Cardiac muscle cell (in vitro differentiated cells and primary cell): ENCODE measurements at regions not wholly inside any gene's neighbourhood (a gene's known extent, or its start where the extent isn't known, plus 50 kb on each side); places are given as distances from the start of the nearest gene placed in this dataset.
A peak's percentile ranks its signal among the peaks of the same experiment; 100 is the strongest.

Experiments
- DNase-seq, 2 donors: peaks; one replicate each; pipeline versions ENCODE4 v3.0.0 to v3.0.0-alpha.2; 2010 to 2017; ENCODE audit warnings: low read depth in 1 of 2, low spot score in 1 of 2
- H3K27ac ChIP-seq: fragments of 200-600 bp; sonication (generic); 2 replicates; pipeline ENCODE4 v1.5.1; 2016
- H3K27me3 ChIP-seq: fragments of 200-600 bp; sonication (generic); 2 replicates; pipeline ENCODE4 v1.6.0; 2016; ENCODE audit warnings: control low read depth
- H3K36me3 ChIP-seq: fragments of 200-600 bp; sonication (generic); 2 replicates; pipeline ENCODE4 v1.5.1; 2016; ENCODE audit warnings: control low read depth
- H3K4me1 ChIP-seq: fragments of 200-600 bp; sonication (generic); 2 replicates; pipeline ENCODE4 v1.8.1; 2017; ENCODE audit warnings: low read depth, mild to moderate bottlenecking, mixed run types
- H3K4me3 ChIP-seq: fragments of 200-600 bp; sonication (generic); 2 replicates; pipeline ENCODE4 v1.5.1; 2016; ENCODE audit warnings: mild to moderate bottlenecking
- H3K9me3 ChIP-seq: fragments of 200-600 bp; sonication (generic); 2 replicates; pipeline ENCODE4 v1.5.1; 2017; ENCODE audit warnings: low read depth, mild to moderate bottlenecking, control low read depth
- CTCF ChIP-seq: IDR thresholded peaks from 2 replicates; pipeline ENCODE4 v1.5.1; 2012; ENCODE audit warnings: low read depth, mild to moderate bottlenecking, low read length

DNA sequence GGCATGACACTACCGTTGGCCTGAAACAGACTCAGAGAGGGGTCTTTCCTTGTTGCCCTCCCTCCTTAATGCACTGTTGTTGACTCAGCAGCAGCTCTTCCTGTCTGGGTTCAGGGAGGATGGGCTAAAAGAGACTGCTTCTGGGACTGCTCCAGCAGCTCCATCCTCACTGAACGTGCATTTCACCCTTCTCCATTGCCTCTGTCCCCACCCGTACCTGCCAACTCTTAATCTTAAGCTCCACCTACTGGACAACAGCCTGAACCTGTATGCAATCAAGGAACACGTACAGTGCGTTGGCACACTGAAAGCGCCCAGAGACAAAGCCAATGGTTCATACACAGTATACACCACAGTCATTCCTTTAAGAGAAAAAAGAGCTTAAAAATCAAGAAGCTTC lies 230.8 kb upstream of the RAB6C start:
- Histone ChIP-seq H3K36me3 (no peaks in the 10 kb centered on the region), H3K9me3 (no peaks in the 10 kb centered on the region), H3K27ac (no peak overlapping the region), H3K4me3 (no peak overlapping the region), H3K4me1 (no peaks in the 10 kb centered on the region), H3K27me3 (no peaks in the 10 kb centered on the region)
- DNase-seq, result peak in 1 of 2 donors; percentile 49
- no peak for TF ChIP-seq CTCF

- no peak overlapping the region for H3K4me3 ChIP-seq
- H3K27ac ChIP-seq, result no peak overlapping the region
- no peaks in the 10 kb centered on the region for H3K27me3 ChIP-seq
- TF ChIP-seq CTCF, result no peak
- no peaks in the 10 kb centered on the region for H3K36me3 ChIP-seq
- no peak for DNase-seq
- no peaks in the 10 kb centered on the region for H3K9me3 ChIP-seq
- H3K4me1 ChIP-seq, result no peaks in the 10 kb centered on the region
Measured at GRCh38 chr2:129751409-129751808, 228.1 kb upstream of the RAB6C start.

GRCh38 chr2:129752176-129752575 lies 227.3 kb upstream of the RAB6C start:
- no peaks in the 10 kb centered on the region for H3K27me3 ChIP-seq
- DNase-seq, result no peak
- no peaks in the 10 kb centered on the region for H3K9me3 ChIP-seq
- no peaks in the 10 kb centered on the region for H3K4me1 ChIP-seq
- H3K36me3 ChIP-seq, result no peaks in the 10 kb centered on the region
- no peak overlapping the region for H3K4me3 ChIP-seq
- TF ChIP-seq CTCF, result no peak
- no peak overlapping the region for H3K27ac ChIP-seq

DNA sequence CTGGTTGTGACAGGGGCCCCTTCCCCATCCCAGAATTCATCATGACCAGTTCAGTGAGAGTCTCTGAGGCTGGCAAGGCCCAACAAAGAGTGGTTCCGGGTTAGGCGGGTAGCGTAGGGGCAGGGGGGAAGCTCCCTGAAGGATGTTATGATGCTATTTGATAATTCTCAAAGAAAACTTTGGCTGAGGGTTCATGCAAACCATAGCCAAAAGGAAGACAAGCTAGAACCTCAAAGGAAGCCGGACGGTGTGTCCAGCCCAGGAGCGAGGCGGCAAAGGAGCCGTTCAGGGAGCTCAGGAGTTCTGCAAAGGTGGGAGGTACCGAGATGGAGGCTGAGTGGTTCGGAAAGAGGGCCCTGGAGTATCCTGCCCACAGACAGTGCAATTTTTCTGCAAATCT lies 226.8 kb upstream of the RAB6C start:
- DNase-seq, result no peak
- Histone ChIP-seq H3K36me3 (no peaks in the 10 kb centered on the region), H3K27me3 (no peaks in the 10 kb centered on the region), H3K4me3 (no peak overlapping the region), H3K4me1 (no peaks in the 10 kb centered on the region), H3K9me3 (no peaks in the 10 kb centered on the region), H3K27ac (no peak overlapping the region)
- TF ChIP-seq CTCF, result no peak

DNA sequence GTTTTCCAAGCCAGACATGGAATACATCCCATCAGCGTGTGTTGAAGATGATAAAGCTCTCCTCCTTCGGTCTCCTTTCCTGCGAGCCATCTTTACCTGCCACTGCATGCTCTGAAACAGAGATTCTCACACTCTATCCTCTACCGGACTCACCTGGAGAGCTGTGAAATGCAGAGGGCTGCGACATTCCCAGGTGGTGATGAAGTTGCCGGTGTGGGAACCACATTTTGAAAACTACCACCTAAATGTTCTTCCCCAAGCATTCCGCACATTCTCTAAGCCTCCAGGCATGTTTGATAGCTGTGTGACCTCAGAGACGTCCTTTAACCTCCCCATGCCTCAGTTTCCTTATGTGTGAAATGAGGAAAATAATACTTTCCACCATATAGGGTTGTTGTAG lies 226.2 kb upstream of the RAB6C start:
- no peak for TF ChIP-seq CTCF
- no peak for DNase-seq

DNA sequence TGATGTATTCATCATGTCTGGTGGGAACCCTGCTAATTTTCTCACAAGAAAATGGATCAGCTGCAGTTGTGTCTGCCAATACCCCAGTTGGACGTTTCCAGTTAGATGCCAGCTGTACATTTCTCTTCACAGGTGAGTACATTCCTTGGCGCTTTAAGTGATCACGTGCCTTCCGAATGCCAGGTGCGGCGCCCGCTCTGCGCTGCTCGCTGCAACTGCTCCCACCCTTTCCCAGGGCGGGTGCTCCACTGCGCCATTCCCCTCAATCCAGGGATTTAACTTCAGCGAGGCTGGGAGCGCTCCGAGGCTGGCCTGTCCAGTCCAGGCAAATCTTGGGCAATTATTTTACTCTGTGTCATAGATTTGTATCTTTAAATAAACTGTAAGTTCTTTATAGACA lies 225.0 kb upstream of the RAB6C start:
- Histone ChIP-seq H3K36me3 (no peaks in the 10 kb centered on the region), H3K27ac (no peak overlapping the region), H3K27me3 (no peaks in the 10 kb centered on the region), H3K9me3 (no peaks in the 10 kb centered on the region), H3K4me3 (no peak overlapping the region), H3K4me1 (no peaks in the 10 kb centered on the region)
- DNase-seq, result no peak
- TF ChIP-seq CTCF, result no peak

More for the DNA sequence above, 226.2 kb upstream of the RAB6C start:
- H3K27ac ChIP-seq, result no peak overlapping the region
- no peaks in the 10 kb centered on the region for H3K9me3 ChIP-seq
- H3K4me3 ChIP-seq, result no peak overlapping the region
- no peaks in the 10 kb centered on the region for H3K27me3 ChIP-seq
- H3K36me3 ChIP-seq, result no peaks in the 10 kb centered on the region
- H3K4me1 ChIP-seq, result no peaks in the 10 kb centered on the region
